ENCODE measurements at regions not wholly inside any gene's neighbourhood (a gene's known extent, or its start where the extent isn't known, plus 50 kb on each side); places are given as distances from the start of the nearest gene placed in this dataset.

DNA sequence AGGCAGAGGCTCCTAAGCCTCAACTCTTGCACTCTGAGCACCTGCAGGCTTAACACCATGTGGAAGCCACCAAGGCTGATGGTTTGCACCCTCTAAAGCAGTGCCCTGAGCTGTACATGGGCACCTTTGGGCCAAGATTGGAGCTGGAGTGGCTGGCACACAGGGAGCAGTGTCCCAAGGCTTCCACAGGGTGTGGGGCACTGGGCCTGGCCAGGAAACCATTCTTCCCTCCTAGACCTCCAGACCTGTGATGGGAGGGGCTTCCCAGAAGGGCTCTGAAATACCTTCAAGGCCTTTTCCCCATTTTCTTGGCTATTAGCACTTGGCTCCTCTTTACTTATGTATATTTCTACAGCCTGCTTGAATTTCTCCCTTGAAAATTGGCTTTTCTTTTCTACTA, 67.9 kb upstream of the PPM1J start:
- DNase-seq (ENCODE audit: low read depth), result no peak

DNA sequence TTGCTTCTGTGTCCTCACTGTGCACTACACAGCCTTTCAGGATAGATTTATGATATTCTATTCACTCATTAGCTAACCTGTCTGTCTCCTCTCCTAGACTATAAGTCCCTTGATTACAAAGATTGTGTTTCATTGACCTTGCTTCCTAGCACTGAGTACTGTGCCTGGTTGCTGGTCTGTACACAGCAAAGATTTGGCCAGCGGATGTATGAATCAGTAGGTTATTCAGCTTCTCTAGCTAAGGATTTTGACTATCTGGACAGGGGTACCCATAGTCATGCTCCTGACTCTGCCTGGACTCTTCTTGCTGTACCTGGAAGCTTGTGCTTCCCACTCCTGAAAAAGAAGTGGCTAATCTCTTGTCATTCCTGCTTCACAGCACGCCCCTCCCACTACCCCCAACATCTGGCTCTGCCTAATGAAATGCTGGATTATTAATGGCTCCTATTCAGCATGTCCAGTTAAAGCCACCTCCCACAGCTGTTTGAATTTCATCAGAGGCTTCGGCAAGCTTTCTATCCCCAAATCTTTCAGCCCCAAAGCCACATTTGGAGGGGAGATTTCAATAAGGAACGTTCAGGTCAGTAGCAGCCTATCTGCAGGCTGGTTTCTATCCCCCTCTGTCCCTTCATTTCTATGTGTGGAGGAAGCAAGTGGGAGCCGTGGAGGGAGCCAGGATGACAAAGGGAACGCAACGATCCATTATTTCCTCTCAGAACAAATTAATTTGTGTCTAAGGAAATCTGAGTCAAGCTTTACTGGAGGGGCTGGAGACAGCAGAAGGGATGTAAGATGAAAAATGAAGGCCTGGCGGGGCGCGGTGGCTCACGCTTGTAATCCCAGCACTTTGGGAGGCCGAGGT, 64.8 kb upstream of the PPM1J start:
- DNase-seq (ENCODE audit: low read depth), result no peak

DNA sequence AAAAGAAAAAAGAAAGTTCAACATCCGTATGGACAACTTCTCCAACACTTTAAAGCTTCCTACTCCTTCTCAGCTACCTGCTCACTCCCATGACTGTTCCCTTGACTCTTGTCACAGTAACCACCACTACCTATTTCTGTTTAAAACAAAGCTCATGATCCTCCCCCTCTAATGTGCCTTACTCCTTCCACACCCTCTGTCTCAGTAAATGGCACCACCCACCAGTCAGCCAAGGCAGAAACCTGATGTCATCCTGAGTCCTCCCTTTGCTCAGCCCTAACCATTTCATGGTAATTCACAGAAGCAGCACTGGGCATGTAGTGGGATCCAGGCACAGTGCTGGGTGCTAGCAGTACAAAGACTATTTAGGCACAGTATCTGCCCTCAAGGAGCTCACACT, 63.0 kb upstream of the PPM1J start:
- DNase-seq (ENCODE audit: low read depth), result no peak

DNA sequence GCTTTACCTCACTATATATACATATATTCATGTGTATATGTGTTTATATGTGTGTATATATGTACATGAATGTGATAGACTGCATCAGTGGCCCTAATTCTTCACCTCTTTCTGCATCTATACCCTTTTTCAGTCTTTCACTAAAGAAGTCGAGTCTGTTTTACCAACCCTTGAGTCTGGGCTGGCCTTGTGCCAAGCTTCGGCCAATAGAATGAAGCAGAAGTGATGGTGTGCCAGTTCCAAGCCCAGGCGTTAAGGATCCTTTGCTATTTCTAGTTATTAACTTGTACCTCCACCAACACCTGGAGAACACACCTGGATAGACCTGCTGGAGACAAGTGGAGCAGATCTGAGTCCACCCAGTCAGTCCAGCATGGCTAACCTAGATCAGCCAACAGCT, 61.6 kb upstream of the PPM1J start:
- no peak for DNase-seq (ENCODE audit: low read depth)

DNA sequence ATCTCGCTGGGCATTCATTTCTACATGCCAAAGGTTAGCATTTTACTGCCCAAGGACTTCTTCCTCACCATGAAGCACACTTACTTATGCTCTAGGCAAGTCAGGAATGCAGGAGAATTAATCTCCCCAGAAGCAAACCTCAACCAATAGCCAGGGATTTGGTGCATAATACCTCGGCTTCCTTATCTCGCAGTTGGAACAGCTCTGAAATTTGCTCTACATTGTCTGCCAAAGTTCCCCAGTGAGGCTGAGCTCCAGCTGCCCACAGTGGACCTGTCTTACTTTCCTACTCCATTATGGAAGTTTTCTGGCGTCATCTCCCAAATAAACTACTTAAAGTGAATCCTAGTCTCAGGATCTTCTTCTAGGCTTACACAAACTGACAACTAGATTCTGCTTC, 57.6 kb upstream of the PPM1J start:
- DNase-seq (ENCODE audit: low read depth), result no peak

DNA sequence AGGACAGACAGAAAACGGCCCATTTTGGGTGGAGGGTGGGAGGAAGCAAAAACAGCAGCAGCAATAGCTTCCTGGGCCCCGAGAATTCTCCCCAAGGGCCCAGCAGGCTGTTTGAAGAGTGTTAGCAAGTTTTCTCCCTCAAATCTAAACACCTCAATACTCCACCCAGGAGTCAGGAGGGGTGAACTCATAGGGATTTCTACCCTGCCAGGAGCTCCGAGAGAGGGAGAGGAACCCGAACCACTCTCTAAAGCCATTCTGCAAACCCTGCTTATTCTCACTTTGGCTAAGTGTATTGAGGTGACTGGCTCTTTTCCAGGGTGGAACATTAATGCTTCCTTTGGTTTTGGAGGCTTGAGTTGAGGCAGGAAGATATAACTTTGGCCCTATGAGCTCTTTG, 55.6 kb upstream of the PPM1J start:
- DNase-seq (ENCODE audit: low read depth), result no peak

DNA sequence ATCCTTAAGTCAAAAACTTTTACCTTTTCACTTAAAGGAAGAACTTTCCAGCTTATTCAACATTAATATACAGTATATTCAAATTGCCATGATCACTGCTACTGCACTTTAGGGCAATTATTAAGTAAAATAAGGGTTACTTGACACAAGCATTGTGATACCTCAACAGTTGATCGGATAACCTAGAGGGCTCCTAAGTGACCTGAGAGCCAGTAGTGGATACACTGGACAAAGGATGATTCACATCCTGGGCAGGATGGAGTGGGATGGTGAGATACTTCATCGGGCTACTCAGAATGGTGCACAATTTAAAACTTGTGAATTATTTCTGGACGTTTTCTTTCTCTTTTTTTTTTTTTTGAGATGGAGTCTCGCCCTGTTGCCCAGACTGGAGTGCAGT, 54.5 kb upstream of the PPM1J start:
- DNase-seq (ENCODE audit: low read depth), result no peak

DNA sequence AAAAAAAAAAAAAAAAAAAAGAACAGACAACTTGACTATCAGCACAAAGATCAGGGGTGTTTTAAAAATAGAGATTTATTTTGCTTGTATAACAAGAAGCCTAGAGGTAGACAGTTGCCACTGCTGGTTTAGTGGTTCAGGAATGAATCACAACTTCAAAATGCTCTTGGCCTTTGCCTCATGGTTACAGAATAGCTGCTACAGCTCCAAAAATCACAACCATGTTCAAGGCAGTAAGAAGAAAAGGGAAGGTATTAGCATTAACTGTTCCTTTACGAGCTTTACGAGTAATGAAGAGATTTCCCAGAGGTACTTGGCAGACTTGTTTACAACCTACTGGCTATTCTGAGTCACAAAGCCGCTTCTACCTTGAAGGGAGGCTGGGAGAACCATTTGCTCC, 52.5 kb upstream of the PPM1J start:
- DNase-seq (ENCODE audit: low read depth), result no peak

Data from CMK (cell line).